Fibroblast of mammary gland (primary cell): ENCODE measurements at regions not wholly inside any gene's neighbourhood (a gene's known extent, or its start where the extent isn't known, plus 50 kb on each side); places are given as distances from the start of the nearest gene placed in this dataset.

ENCODE experiments used
- DNase-seq: peaks from one replicate; pipeline ENCODE4 v3.0.0-alpha.2; 2010; ENCODE audit warnings: low read depth
- H3K4me3 ChIP-seq: 2 replicates; pipeline ENCODE4 v1.5.1; 2011; ENCODE audit warnings: low read depth, mild to moderate bottlenecking, low read length, moderate library complexity; ENCODE audit not compliant: control insufficient read depth
- TF ChIP-seq, protein P1 (sequence below): conservative IDR thresholded peaks from 2 replicates; pipeline ENCODE4 v1.5.1; 2011; ENCODE audit warnings: low read depth, low read length, inconsistent platforms; ENCODE audit not compliant: control insufficient read depth, insufficient read depth

DNA sequence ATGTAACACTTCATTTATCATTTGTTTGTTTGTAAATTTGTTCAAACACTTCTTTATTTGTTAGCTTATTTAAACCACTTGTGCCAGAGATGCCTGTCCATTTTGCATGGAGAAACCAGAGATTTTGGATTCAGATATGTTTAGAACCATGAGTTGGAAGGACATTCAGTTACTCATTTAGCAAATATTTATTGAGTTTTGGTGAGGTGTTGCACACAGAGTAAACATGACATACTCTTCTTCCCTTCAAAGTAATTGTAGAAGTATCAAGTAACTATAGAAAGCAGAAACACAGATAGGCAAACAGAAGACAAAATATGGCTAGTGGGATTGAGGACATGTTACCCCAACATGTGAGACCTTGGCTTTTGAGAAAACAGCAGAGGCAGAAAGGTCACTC lies 136.8 kb upstream of the USP25 start:
- H3K4me3 ChIP-seq = no peak overlapping the region
- DNase-seq = no peak
- TF ChIP-seq, protein P1, sequence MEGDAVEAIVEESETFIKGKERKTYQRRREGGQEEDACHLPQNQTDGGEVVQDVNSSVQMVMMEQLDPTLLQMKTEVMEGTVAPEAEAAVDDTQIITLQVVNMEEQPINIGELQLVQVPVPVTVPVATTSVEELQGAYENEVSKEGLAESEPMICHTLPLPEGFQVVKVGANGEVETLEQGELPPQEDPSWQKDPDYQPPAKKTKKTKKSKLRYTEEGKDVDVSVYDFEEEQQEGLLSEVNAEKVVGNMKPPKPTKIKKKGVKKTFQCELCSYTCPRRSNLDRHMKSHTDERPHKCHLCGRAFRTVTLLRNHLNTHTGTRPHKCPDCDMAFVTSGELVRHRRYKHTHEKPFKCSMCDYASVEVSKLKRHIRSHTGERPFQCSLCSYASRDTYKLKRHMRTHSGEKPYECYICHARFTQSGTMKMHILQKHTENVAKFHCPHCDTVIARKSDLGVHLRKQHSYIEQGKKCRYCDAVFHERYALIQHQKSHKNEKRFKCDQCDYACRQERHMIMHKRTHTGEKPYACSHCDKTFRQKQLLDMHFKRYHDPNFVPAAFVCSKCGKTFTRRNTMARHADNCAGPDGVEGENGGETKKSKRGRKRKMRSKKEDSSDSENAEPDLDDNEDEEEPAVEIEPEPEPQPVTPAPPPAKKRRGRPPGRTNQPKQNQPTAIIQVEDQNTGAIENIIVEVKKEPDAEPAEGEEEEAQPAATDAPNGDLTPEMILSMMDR = no peak

DNA sequence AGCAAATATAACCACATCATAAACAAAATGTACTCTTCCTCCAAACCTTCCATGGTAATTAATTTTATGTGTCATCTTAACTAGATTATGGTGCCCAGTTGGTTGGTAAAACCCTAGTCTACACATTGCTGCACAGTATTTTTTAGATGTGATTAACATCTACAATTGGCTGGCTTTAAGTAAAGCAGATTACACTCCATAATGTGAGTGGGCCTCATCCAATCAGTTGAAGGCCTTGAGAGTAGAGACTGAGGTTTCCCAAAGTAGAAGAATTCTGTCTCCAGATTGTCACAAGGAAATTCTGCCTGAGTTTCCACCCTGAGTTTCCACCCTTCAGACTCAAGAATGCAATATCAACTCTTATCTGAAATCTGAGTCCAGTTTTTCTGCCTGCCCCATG lies 128.4 kb upstream of the USP25 start:
- no peak for DNase-seq
- TF ChIP-seq, protein P1 = no peak

DNA sequence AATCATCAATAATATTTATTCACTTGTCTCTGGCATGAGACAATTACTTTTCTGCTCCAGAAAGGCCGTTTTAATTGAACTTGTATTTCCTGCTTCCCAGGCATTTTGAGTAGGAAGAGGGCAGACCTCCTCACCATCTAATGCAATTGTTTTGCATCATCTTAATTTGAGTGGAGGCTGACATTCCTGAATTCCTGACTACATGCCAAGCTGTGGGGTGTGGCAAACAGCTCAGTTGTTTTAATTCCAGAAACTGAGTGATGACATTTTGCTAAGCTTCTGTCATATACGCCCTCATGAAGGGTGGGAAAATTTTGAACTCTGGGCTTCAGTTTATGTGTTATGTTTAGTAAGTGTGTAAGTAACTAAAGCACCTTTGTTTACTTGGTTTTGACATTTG lies 125.4 kb upstream of the USP25 start:
- H3K4me3 ChIP-seq = no peak overlapping the region
- DNase-seq = peak; percentile 63
- TF ChIP-seq, protein P1 = no peak

More for the DNA sequence above, 128.4 kb upstream of the USP25 start:
- no peak overlapping the region for H3K4me3 ChIP-seq

DNA sequence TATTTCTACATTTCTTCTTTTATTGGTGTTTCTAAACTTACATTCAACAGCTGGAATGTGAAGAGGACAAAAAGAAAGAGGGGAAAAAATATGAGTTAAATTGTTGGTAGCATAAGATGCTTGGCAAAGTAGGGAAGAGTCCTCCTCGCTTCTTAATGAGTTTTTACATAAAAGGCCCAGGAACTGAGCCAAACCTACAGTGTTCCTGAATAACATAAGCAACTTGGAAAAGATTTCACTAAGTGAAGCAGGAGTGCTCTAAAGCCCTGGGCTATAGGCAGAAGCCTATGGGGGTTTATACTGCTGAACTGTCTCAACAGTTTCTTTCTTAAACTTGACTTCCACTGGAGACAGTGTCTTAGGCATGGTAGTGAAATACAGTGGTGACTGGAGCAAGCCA lies 115.0 kb upstream of the USP25 start:
- no peak for DNase-seq
- TF ChIP-seq, protein P1 = no peak
- H3K4me3 ChIP-seq = no peak overlapping the region

DNA sequence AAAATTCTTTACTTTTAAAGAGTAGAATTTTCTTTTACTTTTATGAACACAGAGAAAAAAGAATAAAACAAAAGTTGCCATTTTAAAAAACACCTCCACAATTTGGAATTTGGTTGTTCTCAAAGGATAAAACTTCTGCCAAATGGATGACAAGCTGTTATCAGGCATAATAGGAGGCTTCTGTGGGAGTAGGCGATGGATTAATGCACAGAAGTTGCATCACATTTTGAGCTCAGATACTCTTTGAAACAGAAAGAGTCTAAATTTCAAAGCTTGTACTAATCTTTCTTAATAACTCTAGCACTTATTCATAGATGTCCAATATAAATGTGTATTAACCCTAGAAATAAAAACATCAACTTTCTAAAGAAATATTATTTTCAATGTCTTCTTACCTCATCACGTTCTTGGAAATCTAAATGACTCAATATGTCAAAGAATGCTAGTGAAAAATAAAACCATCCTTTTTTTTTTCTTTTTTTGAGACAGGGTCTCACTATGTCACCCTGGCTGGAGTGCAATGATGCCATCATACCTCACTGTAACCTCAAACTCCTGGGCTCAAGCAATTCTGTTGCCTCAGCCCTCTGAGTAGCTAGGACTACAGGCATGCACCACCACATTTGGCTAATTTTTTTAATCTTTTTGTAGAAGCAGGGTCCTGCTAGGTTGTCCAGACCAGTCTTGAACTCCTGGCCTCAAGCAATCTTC lies 112.8 kb upstream of the USP25 start:
- no peak overlapping the region for H3K4me3 ChIP-seq
- TF ChIP-seq, protein P1 = no peak
- peak; percentile 55 for DNase-seq

DNA sequence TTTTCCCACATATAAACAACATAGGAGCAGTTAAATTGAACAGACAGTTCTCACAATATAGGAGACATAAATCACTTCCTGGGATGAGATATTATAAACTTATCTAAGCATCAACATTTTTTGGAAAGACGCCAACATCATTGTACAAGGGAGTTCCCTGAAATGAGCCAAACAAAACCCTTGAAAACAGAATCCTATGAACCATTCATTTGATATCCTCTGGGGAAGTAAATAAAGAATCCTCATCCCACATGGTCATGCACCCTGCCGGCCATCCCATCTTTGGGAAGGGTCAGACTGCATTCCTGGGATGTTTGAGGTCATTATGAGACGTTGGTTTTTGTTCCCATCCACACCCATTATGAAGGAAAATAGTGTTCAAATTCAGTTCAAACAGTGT lies 111.8 kb upstream of the USP25 start:
- peak; percentile 67 for DNase-seq
- H3K4me3 ChIP-seq = no peak overlapping the region
- TF ChIP-seq, protein P1 = no peak
